Testis (tissue), 2 donors: ENCODE measurements at regions not wholly inside any gene's neighbourhood (a gene's known extent, or its start where the extent isn't known, plus 50 kb on each side); places are given as distances from the start of the nearest gene placed in this dataset.
A peak's percentile ranks its signal among the peaks of the same experiment; 100 is the strongest.

Source experiments
- DNase-seq: peaks from one replicate; pipeline ENCODE4 v3.0.0-alpha.2; 2019
- H3K27ac ChIP-seq, 2 donors: fragments of 200-600 bp; sonication (generic); one replicate each; pipeline ENCODE4 v1.5.1; 2019
- H3K27me3 ChIP-seq: fragments of 200-600 bp; sonication (generic); one replicate; pipeline ENCODE4 v1.5.1; 2019
- H3K36me3 ChIP-seq: fragments of 200-600 bp; sonication (generic); one replicate; pipeline ENCODE4 v1.5.1; 2017; ENCODE audit warnings: low read depth; ENCODE audit errors: missing control alignments
- H3K4me1 ChIP-seq: fragments of 200-600 bp; sonication (generic); one replicate; pipeline ENCODE4 v1.5.1; 2019
- H3K4me3 ChIP-seq, 2 donors: fragments of 200-600 bp; sonication (generic); one replicate each; pipeline ENCODE4 v1.5.1; 2017 to 2019
- H3K9me3 ChIP-seq: fragments of 200-600 bp; sonication (generic); one replicate; pipeline ENCODE4 v1.5.1; 2017
- POLR2A ChIP-seq: fragments of 450-650 bp; IDR thresholded peaks from one replicate; pipeline ENCODE4 v1.6.1; 2017; ENCODE audit warnings: antibody characterized with exemption, mild to moderate bottlenecking, moderate library complexity
- WGBS, 2 donors: methylation state at CpG; one replicate each; pipeline ENCODE4 v1.1.5; 2018; 5-methylcytosine and 5-hydroxymethylcytosine counted together
- intact Hi-C: fragments of 100-400 bp; cut with DNase I; formaldehyde crosslinking; loops from one replicate; pipeline ENCODE4 v1.15.1; 2023; ENCODE audit warnings: low total_unique reads
- TF ChIP-seq, protein P1 (sequence below), 3 experiments: fragments of 450-650 bp in 2 of 3; fragments of 200-600 bp in 1 of 3; sonication (generic) in 1 of 3; IDR thresholded peaks; one replicate each; pipeline ENCODE4 v1.5.1; 2016 to 2019; ENCODE audit warnings: antibody characterized with exemption in 3 of 3, mild to moderate bottlenecking in 2 of 3, moderate library complexity in 1 of 3

DNA sequence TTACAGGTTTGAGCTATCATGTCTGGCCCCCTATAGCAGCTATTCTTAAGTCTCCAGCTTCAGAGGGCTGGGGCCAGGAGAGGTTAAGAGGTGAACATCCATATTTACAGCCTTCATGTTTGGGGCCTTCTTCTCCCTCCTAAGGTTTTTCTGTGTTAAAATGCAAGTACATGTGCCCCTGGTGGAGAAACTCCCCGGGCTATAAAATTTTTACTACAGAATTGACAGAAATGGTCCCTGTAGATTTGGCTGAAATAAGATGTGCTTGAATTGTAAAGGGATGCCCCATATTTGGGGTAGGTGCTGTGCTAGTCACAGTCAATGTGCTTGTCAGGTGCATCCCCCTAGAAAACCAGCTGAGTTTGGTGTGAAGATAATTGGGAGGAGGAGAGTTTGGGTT, 263.3 kb upstream of the CXCR4 start:
- no peaks in the 10 kb centered on the region for H3K9me3 ChIP-seq
- H3K27me3 ChIP-seq: no peaks in the 10 kb centered on the region
- H3K4me1 ChIP-seq: no peaks in the 10 kb centered on the region
- H3K4me3 ChIP-seq: no peak overlapping the region
- H3K27ac ChIP-seq: no peak overlapping the region
- WGBS, 2 donors: 88 to 92% methylated on average over 1 of the region's 1 CpG
- no peak for TF ChIP-seq POLR2A
- TF ChIP-seq, protein P1, sequence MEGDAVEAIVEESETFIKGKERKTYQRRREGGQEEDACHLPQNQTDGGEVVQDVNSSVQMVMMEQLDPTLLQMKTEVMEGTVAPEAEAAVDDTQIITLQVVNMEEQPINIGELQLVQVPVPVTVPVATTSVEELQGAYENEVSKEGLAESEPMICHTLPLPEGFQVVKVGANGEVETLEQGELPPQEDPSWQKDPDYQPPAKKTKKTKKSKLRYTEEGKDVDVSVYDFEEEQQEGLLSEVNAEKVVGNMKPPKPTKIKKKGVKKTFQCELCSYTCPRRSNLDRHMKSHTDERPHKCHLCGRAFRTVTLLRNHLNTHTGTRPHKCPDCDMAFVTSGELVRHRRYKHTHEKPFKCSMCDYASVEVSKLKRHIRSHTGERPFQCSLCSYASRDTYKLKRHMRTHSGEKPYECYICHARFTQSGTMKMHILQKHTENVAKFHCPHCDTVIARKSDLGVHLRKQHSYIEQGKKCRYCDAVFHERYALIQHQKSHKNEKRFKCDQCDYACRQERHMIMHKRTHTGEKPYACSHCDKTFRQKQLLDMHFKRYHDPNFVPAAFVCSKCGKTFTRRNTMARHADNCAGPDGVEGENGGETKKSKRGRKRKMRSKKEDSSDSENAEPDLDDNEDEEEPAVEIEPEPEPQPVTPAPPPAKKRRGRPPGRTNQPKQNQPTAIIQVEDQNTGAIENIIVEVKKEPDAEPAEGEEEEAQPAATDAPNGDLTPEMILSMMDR (IDR thresholded peaks at IDR 0.05): no peak
- no peak for DNase-seq
- H3K36me3 ChIP-seq: no peaks in the 10 kb centered on the region
- intact Hi-C loops: loop anchor here (10.0 kb wide), 1 partner anchor 466 kb away; no protein-coding TSS in a partner anchor

DNA sequence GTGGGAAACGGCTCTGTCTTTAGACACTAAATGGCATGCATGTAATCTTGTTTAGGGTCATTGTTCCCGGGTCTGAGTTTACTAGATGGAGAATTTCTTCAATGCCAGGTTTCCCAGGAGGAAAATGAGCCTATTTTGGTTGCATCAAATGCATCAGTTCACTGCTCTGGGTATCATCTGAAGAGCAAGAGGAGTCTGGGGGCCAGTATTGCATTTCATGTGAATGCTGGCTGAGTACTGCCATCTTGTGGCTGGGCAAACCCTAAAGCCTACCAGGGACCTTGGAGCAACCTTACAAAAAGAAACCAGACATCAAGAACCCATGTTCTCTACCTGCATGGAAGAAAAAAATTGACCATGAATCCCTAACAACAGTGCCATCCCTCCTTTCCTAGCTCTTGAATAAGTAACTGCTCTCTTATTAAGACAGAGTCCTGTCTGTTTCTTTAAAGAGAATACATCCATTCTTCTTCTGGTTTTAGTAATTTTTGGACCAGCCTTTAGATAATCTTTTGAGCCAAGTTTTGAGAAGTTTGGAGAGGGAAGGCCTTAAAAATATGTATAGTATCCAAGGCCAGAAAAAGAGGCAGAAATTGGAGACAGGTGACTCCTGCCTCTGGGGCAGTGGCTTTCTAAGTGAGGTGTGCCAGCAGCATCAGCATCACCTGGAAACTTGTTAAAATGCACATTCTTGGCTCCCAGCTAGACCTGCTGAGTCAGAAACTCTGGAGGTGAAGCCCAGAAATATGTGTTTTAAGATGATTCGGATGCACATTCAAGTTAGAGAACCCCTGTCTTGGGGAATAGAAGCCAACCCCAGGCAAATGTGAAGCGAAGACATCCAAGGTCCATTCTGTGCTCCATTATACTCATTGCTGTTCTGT, 261.0 kb upstream of the CXCR4 start:
- Histone ChIP-seq H3K27ac (no peak overlapping the region), H3K4me3 (no peak overlapping the region), H3K9me3 (no peaks in the 10 kb centered on the region), H3K27me3 (no peaks in the 10 kb centered on the region), H3K4me1 (no peaks in the 10 kb centered on the region), H3K36me3 (no peaks in the 10 kb centered on the region)
- WGBS, 2 donors: 66 to 67% methylated on average over 4 of the region's 4 CpGs
- peak; percentile 68 for DNase-seq
- TF ChIP-seq POLR2A: no peak
- TF ChIP-seq, protein P1 (IDR thresholded peaks at IDR 0.05): peak; percentile 35 to 49 (median 43)
- intact Hi-C loops: no loop called here

DNA sequence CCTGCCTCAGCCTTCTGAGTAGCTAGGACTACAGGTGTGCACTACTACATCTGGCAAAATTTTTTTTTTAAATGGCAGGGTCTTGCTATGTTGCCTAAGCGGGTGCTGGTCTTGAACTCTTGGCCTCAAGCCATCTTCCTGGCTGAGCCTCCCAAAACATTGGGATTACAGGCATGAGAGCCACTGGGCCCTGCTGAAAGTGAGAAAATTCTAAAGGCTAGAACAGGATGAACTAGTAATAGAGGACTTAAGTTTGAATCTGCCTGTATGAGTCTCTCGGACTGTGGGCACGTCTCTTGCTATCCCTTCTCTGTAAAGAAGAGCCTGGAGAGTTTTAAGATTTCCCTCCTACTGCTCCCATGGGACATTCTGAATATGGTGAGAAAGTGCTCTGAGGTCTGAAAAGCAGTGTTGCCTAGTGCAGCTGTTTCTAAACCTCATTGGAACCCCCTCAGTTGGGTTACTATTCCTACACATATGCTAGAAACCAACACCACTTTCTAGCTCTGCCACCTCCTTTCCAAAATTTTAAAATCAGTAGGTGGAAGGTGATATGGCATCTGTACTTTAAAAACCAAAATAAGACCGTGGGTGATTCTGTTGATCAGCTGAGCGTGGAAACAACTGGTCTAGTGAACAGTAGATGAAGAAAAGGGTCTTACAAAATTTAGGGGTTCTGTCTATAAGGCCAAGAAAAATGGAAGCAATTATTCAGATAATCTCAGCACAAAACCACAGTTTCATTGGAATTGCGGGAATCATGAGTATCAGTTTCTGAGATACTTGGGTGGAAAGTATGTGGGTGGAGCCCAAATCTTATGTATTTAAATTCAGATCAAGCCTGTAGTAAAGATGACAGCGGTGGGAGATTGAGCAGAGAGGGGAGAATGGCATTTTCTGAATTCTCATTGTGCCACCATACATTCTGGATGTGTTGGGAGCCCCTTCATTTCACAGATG, 259.8 kb upstream of the CXCR4 start:
- H3K36me3 ChIP-seq: no peaks in the 10 kb centered on the region
- no peaks in the 10 kb centered on the region for H3K4me1 ChIP-seq
- TF ChIP-seq, protein P1 (IDR thresholded peaks at IDR 0.05): no peak
- TF ChIP-seq POLR2A: no peak
- no peak for DNase-seq
- no peak overlapping the region for H3K27ac ChIP-seq
- H3K27me3 ChIP-seq: no peaks in the 10 kb centered on the region
- no peaks in the 10 kb centered on the region for H3K9me3 ChIP-seq
- 81 to 89% methylated on average over 7 of the region's 7 CpGs for WGBS, 2 donors
- H3K4me3 ChIP-seq: no peak overlapping the region
- intact Hi-C loops: no loop called here

DNA sequence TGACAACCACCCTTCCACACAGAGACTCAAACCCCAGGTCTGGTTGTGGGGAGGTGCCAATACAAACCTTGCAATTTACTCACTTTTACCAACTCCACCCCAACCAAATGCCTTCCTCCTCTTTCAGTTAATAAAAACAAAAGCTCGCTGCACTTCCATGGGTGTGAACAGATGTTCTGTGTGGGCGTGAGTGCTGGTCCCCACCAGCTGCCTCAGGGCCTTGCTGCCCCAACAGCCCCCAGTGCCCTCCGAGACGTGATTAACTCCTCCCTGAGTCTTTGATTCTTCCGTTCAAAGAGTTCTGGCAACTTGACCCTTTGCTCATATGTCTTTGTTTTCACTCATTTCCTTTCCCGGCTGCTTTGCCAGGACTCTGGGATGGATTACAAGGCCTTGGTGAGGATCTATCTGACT, 258.9 kb upstream of the CXCR4 start:
- Histone ChIP-seq H3K9me3 (no peaks in the 10 kb centered on the region), H3K4me3 (no peak overlapping the region), H3K4me1 (no peaks in the 10 kb centered on the region), H3K27ac (no peak overlapping the region), H3K36me3 (no peaks in the 10 kb centered on the region), H3K27me3 (no peaks in the 10 kb centered on the region)
- WGBS, 2 donors: 45 to 51% methylated on average over 6 of the region's 6 CpGs
- TF ChIP-seq, protein P1 (IDR thresholded peaks at IDR 0.05): no peak
- TF ChIP-seq POLR2A: no peak
- DNase-seq: no peak
- intact Hi-C loops: no loop called here
